ENCODE measurements at regions not wholly inside any gene's neighbourhood (a gene's known extent, or its start where the extent isn't known, plus 50 kb on each side); places are given as distances from the start of the nearest gene placed in this dataset.

GRCh38 chr1:73181190-73181540 is 898.8 kb upstream of the NEGR1 start:
- Mint-ChIP-seq H3K27ac (ENCODE audit: unreplicated experiment) (no peak overlapping the region), H3K9me3 (ENCODE audit: unreplicated experiment) (no peaks in the 10 kb centered on the region), H3K36me3 (ENCODE audit: insufficient read depth, unreplicated experiment) (no peaks in the 10 kb centered on the region), H3K27me3 (ENCODE audit: insufficient read depth, unreplicated experiment) (no peaks in the 10 kb centered on the region), H3K4me3 (ENCODE audit: unreplicated experiment) (no peak overlapping the region), H3K4me1 (ENCODE audit: low read depth, unreplicated experiment) (no peaks in the 10 kb centered on the region)
- Histone ChIP-seq H3K36me3 (ENCODE audit: control insufficient read depth, insufficient read depth, low read length) (no peaks in the 10 kb centered on the region), H3K4me1 (no peaks in the 10 kb centered on the region), H3K4me3 (ENCODE audit: low read depth, low read length) (no peak overlapping the region), H3K9me3 (no peaks in the 10 kb centered on the region), H3K27me3 (replicated peaks; ENCODE audit: control insufficient read depth, insufficient read depth, low read length) (no peaks in the 10 kb centered on the region)
- ChIA-PET CTCF (no interaction called here), POLR2A (no interaction called here)
- BruUV-seq (replicated peaks), result no TSS peak
- intact Hi-C loops (cut with micrococcal nuclease; ENCODE audit: unreplicated experiment), result no loop called here
- no peak for DNase-seq
- TF ChIP-seq CTCF (IDR thresholded peaks at IDR 0.05; ENCODE audit: insufficient read depth in 1 of 2, low read depth in 1 of 2, low read length in 1 of 2, severe bottlenecking in 1 of 2, unreplicated experiment in 1 of 2), result no peak

GRCh38 chr1:73180397-73181189 is 898.3 kb upstream of the NEGR1 start:
- no TSS peak for BruUV-seq (replicated peaks)
- H3K9me3 ChIP-seq, result no peaks in the 10 kb centered on the region
- H3K4me3 Mint-ChIP-seq (ENCODE audit: unreplicated experiment), result no peak overlapping the region
- no peaks in the 10 kb centered on the region for H3K4me1 Mint-ChIP-seq (ENCODE audit: low read depth, unreplicated experiment)
- no peaks in the 10 kb centered on the region for H3K27me3 ChIP-seq (replicated peaks; ENCODE audit: control insufficient read depth, insufficient read depth, low read length)
- H3K27ac Mint-ChIP-seq (ENCODE audit: unreplicated experiment), result no peak overlapping the region
- ChIA-PET POLR2A (no interaction called here), CTCF (no interaction called here)
- no peaks in the 10 kb centered on the region for H3K36me3 Mint-ChIP-seq (ENCODE audit: insufficient read depth, unreplicated experiment)
- TF ChIP-seq CTCF (IDR thresholded peaks at IDR 0.05; ENCODE audit: insufficient read depth in 1 of 2, low read depth in 1 of 2, low read length in 1 of 2, severe bottlenecking in 1 of 2, unreplicated experiment in 1 of 2), result no peak
- no peak for DNase-seq
- no peaks in the 10 kb centered on the region for H3K27me3 Mint-ChIP-seq (ENCODE audit: insufficient read depth, unreplicated experiment)
- intact Hi-C loops (cut with micrococcal nuclease; ENCODE audit: unreplicated experiment), result no loop called here
- no peaks in the 10 kb centered on the region for H3K36me3 ChIP-seq (ENCODE audit: control insufficient read depth, insufficient read depth, low read length)
- no peak overlapping the region for H3K4me3 ChIP-seq (ENCODE audit: low read depth, low read length)
- H3K4me1 ChIP-seq, result no peaks in the 10 kb centered on the region
- H3K9me3 Mint-ChIP-seq (ENCODE audit: unreplicated experiment), result no peaks in the 10 kb centered on the region

GRCh38 chr1:73176902-73177301 is 894.6 kb upstream of the NEGR1 start:
- BruUV-seq (replicated peaks), result no TSS peak

More at GRCh38 chr1:73176902-73177301, 894.6 kb upstream of the NEGR1 start:
- Mint-ChIP-seq H3K9me3 (ENCODE audit: unreplicated experiment) (no peaks in the 10 kb centered on the region), H3K36me3 (ENCODE audit: insufficient read depth, unreplicated experiment) (no peaks in the 10 kb centered on the region), H3K4me3 (ENCODE audit: unreplicated experiment) (no peak overlapping the region), H3K27ac (ENCODE audit: unreplicated experiment) (no peak overlapping the region), H3K4me1 (ENCODE audit: low read depth, unreplicated experiment) (no peaks in the 10 kb centered on the region), H3K27me3 (ENCODE audit: insufficient read depth, unreplicated experiment) (no peaks in the 10 kb centered on the region)
- Histone ChIP-seq H3K4me1 (no peaks in the 10 kb centered on the region), H3K27me3 (replicated peaks; ENCODE audit: control insufficient read depth, insufficient read depth, low read length) (no peaks in the 10 kb centered on the region), H3K4me3 (ENCODE audit: low read depth, low read length) (no peak overlapping the region), H3K9me3 (no peaks in the 10 kb centered on the region), H3K36me3 (ENCODE audit: control insufficient read depth, insufficient read depth, low read length) (no peaks in the 10 kb centered on the region)
- TF ChIP-seq CTCF (IDR thresholded peaks at IDR 0.05; ENCODE audit: insufficient read depth in 1 of 2, low read depth in 1 of 2, low read length in 1 of 2, severe bottlenecking in 1 of 2, unreplicated experiment in 1 of 2), result no peak
- intact Hi-C loops (cut with micrococcal nuclease; ENCODE audit: unreplicated experiment), result no loop called here
- POLR2A ChIA-PET, result no interaction called here
- CTCF ChIA-PET, result no interaction called here
- DNase-seq, result no peak
